Activated CD8-positive, alpha-beta memory T cell treated with anti-CD3 and anti-CD28 coated beads for 24 hours (primary cell): ENCODE measurements at regions not wholly inside any gene's neighbourhood (a gene's known extent, or its start where the extent isn't known, plus 50 kb on each side); places are given as distances from the start of the nearest gene placed in this dataset.

Experiments used
- DNase-seq: peaks from one replicate; pipeline ENCODE4 v3.0.0-alpha.2; 2020

DNA sequence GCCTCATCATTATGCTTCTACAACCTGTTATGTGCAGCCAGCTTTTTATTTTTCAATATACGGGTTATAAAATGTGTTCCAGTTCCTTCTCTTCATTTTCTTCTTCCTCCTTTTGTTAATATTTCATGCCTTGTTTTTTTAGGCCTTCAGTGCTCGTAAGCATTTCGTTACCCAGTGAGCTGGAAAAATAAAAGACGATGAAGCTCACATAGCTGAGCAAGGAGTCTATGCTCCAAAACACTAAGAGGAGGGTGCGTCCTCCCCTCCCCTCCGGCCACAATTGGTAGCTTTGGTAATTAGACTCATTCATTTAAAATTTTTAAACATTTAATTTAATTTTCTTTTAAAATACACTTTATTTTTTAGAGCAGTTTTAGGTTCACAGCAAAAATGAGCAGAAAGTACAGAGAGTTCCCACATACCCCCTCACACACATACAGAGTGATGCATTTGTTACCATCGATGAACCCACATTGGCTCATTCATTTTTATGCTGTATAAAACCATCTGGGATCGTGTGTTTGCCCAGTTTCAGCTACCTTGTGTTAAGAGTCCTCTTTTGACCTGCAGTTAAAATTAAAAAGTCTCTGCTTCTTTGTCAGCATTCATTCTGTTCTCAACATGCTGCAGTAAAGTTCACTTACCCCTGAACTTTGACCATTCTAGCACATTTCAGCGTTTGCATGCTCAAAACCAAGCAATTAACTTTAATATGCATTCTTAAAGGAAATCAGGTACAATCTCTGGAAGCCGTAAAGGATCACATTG lies 223.9 kb downstream of the LACC1 start:
- DNase-seq, result no peak

GRCh38 chr13:44104197-44104490 lies 224.4 kb downstream of the LACC1 start:
- DNase-seq, result no peak

DNA sequence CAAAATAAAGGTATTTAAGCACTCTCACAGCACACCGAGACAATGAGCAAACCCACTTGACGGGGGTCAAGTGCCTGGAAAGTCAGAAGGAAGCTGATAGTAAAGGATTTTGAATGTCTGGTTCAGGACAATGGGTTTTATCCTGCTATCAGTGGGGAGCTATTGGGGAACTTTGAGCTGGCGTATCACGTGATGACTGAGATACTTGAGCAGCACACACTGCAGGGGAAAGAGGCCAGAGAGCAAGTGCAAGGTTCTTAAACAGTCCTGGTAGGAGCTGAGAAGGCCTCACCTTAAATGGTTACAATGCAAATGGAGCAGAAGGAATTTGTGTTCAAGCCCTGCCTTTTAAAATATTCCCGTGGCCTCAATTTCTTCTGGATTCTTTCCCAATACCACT lies 225.3 kb downstream of the LACC1 start:
- no peak for DNase-seq

DNA sequence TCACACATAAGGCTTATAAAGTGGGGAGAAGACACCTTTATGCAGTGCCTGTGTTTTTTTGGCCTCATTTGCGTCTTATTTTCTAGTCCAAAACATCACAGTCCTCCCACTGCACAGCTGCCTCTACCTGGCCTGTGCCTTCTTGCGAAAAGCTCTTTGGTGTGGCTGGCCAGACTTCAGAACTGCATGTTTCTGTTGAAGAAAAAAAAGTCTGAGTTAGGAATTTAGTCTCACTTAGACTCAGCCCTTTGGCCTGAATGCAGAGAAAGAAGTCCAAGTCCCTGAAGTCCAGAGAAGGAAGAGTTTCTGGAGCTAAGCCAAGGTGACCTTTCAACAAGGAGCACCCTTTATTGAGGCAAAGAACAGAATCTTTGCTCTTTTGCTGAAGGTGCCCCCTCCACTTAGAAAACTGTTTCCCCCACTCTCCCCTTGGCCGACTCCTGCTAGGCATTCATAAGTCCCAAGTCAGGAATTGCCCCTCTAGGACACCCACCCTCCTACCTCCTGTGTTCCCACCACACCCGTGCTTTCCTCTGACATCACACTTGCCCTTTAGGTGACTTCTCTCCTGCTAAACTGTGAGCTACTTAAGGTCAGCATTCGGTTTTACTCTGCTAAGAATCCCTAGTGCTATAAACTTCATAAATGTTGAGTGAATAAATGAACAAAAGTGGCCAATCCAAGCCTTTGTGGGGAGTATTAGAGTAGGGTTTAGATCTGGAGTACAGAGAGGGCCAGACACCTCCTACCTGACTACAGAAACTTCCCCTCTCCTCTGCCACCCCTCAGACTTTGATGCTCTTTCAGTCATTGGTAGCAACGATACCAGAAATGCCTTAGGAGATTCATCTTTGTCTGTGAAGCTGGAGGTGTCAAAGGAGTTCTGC lies 226.8 kb downstream of the LACC1 start:
- DNase-seq, result no peak

DNA sequence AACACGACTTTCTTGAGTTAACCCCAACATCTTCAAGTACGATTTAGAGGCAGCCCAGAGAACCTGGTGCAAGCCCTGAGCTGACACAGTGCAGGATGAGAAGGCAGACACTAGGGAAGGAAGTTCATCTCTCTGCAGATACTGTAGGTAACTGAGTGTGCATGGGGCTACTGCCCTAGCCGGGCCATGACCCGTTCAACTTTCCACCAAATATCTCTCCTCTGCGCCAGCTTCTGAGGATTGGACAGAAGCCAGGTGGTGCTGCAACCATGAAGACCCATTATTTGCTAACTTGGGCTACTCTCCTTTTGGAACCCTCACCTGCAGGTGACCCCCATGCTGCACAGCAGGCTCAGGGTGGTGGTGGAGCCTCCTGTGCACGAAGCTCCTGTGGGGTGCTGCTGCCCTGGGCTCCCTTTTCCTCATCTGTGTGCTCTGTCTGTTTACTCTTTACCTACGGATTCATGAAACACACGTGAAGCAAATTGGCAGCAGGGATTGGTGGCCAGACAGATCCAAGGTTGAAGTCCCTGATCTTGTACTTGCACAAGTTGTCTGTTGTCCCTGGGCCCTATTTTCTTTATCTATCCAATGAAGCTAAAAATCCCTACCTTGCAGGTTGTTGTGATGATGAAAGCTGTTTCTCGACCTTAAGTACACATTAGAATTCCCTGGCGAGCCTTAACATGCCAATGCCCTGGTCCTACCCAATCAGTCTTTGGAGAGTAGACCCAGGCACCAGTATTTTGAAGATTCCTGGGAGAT lies 227.8 kb downstream of the LACC1 start:
- DNase-seq, result no peak

- DNase-seq, result no peak
Observed at GRCh38 chr13:44108331-44108858, 228.7 kb downstream of the LACC1 start.

DNA sequence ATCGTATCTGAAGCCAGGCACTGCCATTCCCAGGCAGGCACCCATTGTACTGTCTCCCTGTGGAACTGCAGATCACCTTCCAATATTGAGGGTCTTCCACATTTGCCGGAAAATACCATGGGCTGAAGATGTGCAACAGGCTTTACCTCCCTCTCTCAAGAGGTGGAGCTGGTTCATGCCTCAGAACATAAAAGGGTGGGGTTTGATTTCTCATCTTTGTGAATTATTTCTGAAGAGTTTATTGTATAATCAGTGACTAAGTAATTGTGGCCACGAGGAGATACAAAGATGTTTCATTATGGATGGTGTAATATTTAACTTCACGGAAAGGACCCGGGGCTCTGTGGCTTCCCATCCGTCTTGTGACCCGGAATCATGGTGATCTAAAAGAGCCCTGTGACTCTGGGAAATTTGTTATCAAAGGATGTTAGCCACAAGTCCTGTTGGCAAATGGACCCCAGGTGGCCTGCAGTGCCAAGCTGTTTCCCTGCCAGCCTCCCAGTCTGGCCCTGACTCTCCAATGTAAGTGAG lies 230.5 kb downstream of the LACC1 start:
- DNase-seq, result no peak

DNA sequence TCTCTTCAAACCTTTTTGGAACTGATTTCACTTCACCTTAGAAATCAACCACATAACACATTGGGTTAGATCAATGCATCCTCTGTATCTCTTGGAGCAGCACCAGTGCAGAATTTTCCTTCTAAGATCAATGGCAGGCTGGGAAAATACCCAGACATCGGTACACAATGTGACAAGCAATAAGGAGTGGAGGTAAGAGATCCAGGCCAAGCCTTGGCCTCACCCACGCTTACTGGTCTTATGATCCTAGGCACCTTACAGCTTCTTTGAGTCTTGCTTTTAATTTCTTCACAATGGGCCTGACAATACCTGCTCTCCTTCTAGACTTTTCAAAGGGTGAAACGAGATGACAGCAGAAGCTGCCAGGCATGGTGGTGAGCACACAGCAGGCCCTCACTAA lies 232.0 kb downstream of the LACC1 start:
- no peak for DNase-seq

- DNase-seq, result no peak
Observed at GRCh38 chr13:44112700-44113329, 233.1 kb downstream of the LACC1 start.

- no peak for DNase-seq
Observed at GRCh38 chr13:44116562-44117332, 237.0 kb downstream of the LACC1 start.

GRCh38 chr13:44117351-44117750 lies 237.6 kb downstream of the LACC1 start:
- DNase-seq, result no peak

GRCh38 chr13:44117816-44118215 lies 238.1 kb downstream of the LACC1 start:
- no peak for DNase-seq

DNA sequence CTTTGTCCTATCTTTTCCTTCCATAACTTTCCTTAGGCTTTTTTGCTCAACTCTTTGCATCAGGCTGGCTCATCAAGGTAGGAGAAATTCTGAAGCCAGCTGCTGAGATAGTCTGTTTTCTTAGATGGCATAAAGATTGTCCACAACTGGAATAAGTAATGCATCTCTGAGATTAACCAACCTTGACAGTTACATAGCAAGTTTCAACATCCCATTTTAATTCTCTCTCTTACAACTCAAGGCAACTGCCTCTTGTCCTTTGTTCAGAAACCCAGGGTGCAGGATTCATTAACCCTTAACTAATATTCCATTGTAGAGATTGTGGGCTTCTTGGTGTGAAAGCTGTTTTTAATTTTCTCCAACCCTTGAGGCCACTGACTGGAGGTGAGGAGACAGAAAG lies 239.2 kb downstream of the LACC1 start:
- no peak for DNase-seq

- no peak for DNase-seq
Observed at GRCh38 chr13:44120043-44120442, 240.3 kb downstream of the LACC1 start.

DNA sequence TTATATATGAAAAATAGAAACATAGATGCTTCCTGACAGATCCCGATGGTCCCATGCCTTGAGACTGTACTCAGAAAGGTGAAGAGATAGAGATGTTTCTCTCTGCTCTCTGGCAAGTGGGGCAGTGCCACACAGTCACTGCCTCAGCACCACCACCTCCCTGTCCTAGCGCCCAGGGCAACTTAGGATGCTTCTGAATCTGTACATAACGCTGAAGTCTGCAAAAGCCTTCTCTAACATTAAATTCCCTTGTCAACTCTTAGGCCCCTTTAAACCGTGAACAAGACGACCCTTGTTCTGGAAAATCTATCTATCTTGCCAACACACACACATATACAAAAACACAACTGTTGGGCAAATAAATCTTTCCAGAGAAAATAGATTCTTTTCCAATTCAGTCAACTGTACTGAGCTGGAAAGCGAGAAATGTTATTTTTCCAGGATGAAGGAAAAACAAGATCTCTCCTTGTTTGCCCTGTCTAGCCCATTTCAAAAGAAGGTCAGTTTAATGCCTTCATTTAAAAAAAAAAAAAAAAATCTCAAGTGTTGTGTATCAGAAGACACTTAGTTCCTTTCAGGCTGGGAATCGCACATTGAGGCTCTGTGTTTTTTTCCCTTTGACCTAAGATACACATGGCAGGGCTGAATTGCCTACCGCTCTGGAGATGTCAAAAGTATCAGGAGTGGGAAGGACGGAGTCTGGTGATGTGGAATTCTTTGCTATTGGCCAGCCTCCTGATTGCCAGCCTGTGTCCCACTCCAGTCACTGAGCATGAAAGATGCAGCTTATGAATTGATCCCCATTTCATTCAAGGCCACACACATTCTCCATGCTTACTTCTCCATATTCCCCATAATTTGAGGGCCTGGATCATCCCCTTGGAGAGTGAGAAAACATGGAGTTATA lies 241.4 kb downstream of the LACC1 start:
- DNase-seq, result no peak

GRCh38 chr13:44124352-44124751 lies 244.6 kb downstream of the LACC1 start:
- no peak for DNase-seq

DNA sequence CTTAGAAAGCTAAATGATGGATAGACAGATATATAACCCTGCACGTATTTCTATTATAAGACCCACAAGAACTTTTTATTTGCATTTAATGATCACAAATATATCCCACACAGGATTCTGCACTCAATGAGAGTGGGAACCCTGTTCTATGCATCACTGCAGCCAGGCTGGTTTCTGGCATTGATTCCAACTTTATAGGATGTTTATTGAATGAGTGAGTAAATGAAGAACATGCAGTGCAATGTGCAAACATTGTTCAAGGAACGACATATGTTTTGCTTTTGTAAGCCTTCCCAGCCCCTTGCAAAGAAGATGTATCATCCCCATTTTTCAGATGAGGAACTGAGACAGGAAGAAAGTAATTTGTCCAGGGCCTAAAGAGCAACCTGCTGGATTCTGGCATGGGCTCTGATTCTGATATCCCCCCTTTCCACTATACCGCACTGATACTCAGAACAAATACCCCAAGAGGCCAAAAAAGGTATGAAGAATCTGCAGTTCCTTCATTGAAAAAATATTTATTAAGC lies 246.3 kb downstream of the LACC1 start:
- DNase-seq, result no peak

DNA sequence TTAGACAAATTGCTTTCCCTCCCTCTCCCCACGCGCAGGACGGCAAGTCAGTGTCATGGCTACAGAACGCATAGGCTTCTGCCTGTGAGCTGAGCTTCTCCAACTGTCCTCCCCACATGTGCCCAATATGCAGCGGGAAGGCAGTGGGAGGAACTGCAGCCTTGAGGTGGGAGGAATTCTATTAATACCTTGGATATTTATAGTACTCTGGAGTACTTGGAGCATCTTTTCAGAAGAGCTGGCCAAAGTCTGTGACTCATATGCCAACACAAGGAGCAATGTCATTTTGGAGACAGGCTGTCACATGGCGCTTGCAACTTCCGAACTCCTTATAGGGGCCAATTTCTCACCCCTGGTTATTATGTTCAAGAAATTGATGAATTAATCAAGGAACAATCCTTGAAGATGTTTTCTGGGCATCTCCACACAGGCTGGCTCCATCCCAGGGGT lies 245.0 kb upstream of the SERP2 start:
- no peak for DNase-seq

GRCh38 chr13:44129418-44129817 lies 244.2 kb upstream of the SERP2 start:
- no peak for DNase-seq

DNA sequence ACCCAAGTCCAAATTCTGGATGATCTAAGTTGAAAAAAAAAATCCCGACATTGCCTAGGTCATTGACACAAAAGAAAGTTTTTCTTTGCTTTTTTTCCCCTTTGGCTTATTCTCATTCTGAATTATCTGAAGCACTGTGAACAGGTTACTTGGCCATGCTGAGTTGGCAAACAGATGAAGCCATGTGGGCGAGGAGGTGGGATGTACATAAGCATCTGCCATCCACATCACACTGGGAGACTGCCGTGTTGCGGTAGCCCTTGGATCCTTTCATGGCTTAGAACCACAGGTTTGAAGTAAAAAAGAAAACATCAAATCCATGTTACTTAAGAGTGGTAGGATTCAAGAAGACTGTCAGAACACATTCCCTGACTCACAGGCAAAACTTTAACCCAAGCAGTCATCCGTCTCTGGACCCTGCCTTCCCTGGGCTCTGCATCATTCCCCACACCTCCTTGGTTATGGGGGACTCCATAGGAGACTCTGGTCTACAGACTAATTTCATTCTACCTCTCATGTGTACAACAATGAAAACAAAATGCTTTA lies 242.5 kb upstream of the SERP2 start:
- DNase-seq, result no peak
